Endothelial cell of umbilical vein (primary cell): ENCODE measurements at regions not wholly inside any gene's neighbourhood (a gene's known extent, or its start where the extent isn't known, plus 50 kb on each side); places are given as distances from the start of the nearest gene placed in this dataset.

Source experiments
- BruUV-seq: library from RNA; stranded (reverse); fragments of 400-500 nt; replicated peaks from 2 replicates; lab custom pipeline; 2021; lab: Mats Ljungman, UMichigan
- CTCF ChIA-PET: fragments of 300-600, 350-600 bp; sonication (Branson Sonifier 250); formaldehyde crosslinking; loops from one replicate; lab custom pipeline; 2021; ENCODE audit warnings: antibody characterized with exemption, inconsistent platforms; lab: Charles Lee
- POLR2A ChIA-PET: fragments of 300-600, 350-600 bp; sonication (Branson Sonifier 250); formaldehyde crosslinking; loops from one replicate; lab custom pipeline; 2021; ENCODE audit warnings: antibody characterized with exemption, inconsistent platforms; lab: Charles Lee
- DNase-seq: peaks from one replicate; pipeline ENCODE4 v3.0.0-alpha.2; 2011; ENCODE audit warnings: low read depth, low spot score
- FAIRE-seq: peaks from 2 replicates; lab custom pipeline; 2011; peaks lifted over from hg19 to GRCh38; lab: Jason Lieb, UNC
- H2AFZ ChIP-seq: 2 replicates; pipeline ENCODE4 v1.6.0; 2012; ENCODE audit warnings: low read depth, low read length, control low read depth, inconsistent platforms
- H3K27ac ChIP-seq: 2 replicates; pipeline ENCODE4 v1.5.1; 2011; ENCODE audit warnings: low read depth, mild to moderate bottlenecking, control low read depth, low read length, moderate library complexity; ENCODE audit not compliant: insufficient read depth
- H3K27me3 ChIP-seq, 2 experiments: 2 replicates each; pipeline versions ENCODE4 v1.6.0 to v1.6.1; 2011; ENCODE audit warnings: low read length in 2 of 2, mixed read lengths in 1 of 2; ENCODE audit not compliant: control insufficient read depth in 2 of 2, insufficient read depth in 2 of 2
- H3K36me3 ChIP-seq, 2 experiments: 2 replicates in 1 of 2; 3 replicates in 1 of 2; pipeline ENCODE4 v1.5.1; 2011; ENCODE audit warnings: low read length in 2 of 2, mild to moderate bottlenecking in 1 of 2, moderate library complexity in 1 of 2; ENCODE audit not compliant: control insufficient read depth in 2 of 2, insufficient read depth in 2 of 2; ENCODE audit errors: extremely low read depth in 1 of 2
- H3K4me1 ChIP-seq: 3 replicates; pipeline ENCODE4 v1.5.1; 2011; ENCODE audit warnings: mild to moderate bottlenecking, low read length; ENCODE audit not compliant: control insufficient read depth, insufficient read depth; ENCODE audit errors: extremely low read depth
- H3K4me2 ChIP-seq: 2 replicates; pipeline ENCODE4 v1.6.1; 2011; ENCODE audit warnings: low read length, control low read depth, mixed read lengths; ENCODE audit not compliant: insufficient read depth
- H3K4me3 ChIP-seq, 3 experiments: fragments of 200-600 bp in 1 of 3; sonication (generic), shearing (Covaris generic) in 1 of 3; replicated peaks in 1 of 3; 2 replicates each; pipeline ENCODE4 v1.5.1; 2011 to 2016; ENCODE audit warnings: control low read depth in 3 of 3, low read length in 3 of 3, mild to moderate bottlenecking in 2 of 3, inconsistent platforms in 1 of 3, low read depth in 1 of 3, moderate library complexity in 1 of 3; ENCODE audit not compliant: insufficient read depth in 1 of 3
- H3K79me2 ChIP-seq: 2 replicates; pipeline ENCODE4 v1.6.0; 2012; ENCODE audit warnings: low read length, inconsistent platforms; ENCODE audit not compliant: control insufficient read depth, insufficient read depth
- H3K9ac ChIP-seq: replicated peaks from 2 replicates; pipeline ENCODE3; 2011; ENCODE audit warnings: low read length, control low read depth; ENCODE audit not compliant: insufficient read depth; ENCODE audit errors: extremely low read depth
- H3K9me1 ChIP-seq: replicated peaks from 3 replicates; pipeline ENCODE4 v1.6.0; 2011; ENCODE audit warnings: mild to moderate bottlenecking, low read length; ENCODE audit not compliant: control insufficient read depth, insufficient read depth; ENCODE audit errors: extremely low read depth
- H3K9me3 ChIP-seq: replicated peaks from 2 replicates; pipeline ENCODE4 v1.5.1; 2012; ENCODE audit warnings: low read length, inconsistent platforms; ENCODE audit not compliant: control insufficient read depth, insufficient read depth
- H4K20me1 ChIP-seq: replicated peaks from 2 replicates; pipeline ENCODE3; 2011; ENCODE audit warnings: mild to moderate bottlenecking, low read length; ENCODE audit not compliant: control insufficient read depth, insufficient read depth; ENCODE audit errors: extremely low read depth
- CTCF ChIP-seq, 2 donors: IDR thresholded peaks; 1 replicate in 1 of 2; 2 replicates in 1 of 2; pipeline ENCODE4 v1.5.1; 2011; ENCODE audit warnings: low read length in 2 of 2, mild to moderate bottlenecking in 2 of 2, moderate library complexity in 2 of 2, control low read depth in 1 of 2, inconsistent platforms in 1 of 2, low read depth in 1 of 2; ENCODE audit not compliant: insufficient read depth in 1 of 2; ENCODE audit errors: extremely low read depth in 1 of 2
- FOS ChIP-seq: IDR thresholded peaks from 2 replicates; pipeline ENCODE4 v1.6.1; 2011; ENCODE audit warnings: mild to moderate bottlenecking, low read length, moderate library complexity, borderline replicate concordance; ENCODE audit not compliant: insufficient read depth
- GATA2 ChIP-seq: IDR thresholded peaks from 2 replicates; pipeline ENCODE4 v1.7.0; 2011; ENCODE audit warnings: low read depth, mild to moderate bottlenecking, moderate library complexity, mixed read lengths, low read length; ENCODE audit not compliant: insufficient read length, insufficient read depth
- MAX ChIP-seq: IDR thresholded peaks from 2 replicates; pipeline ENCODE4 v1.6.1; 2011; ENCODE audit not compliant: insufficient read depth, insufficient read length
- MYC ChIP-seq: IDR thresholded peaks from one replicate; pipeline ENCODE4 v1.6.1; 2011; ENCODE audit warnings: mild to moderate bottlenecking, low read depth, low read length
- POLR2AphosphoS5 ChIP-seq: IDR thresholded peaks from 2 replicates; pipeline ENCODE4 v1.6.1; 2012; ENCODE audit warnings: low read depth, mild to moderate bottlenecking, control low read depth, low read length, moderate library complexity; ENCODE audit not compliant: insufficient read depth
- dilution Hi-C: fragments of 300-500 bp; cut with MboI; formaldehyde crosslinking; loops from one replicate; pipeline ENCODE4 v1.15.0; 2019; ENCODE audit warnings: low sequenced_read_pairs; ENCODE audit not compliant: extremely low pct_ligation_motif_present
- intact Hi-C: fragments of 100-400 bp; cut with micrococcal nuclease; formaldehyde crosslinking; loops from one replicate; pipeline ENCODE4 v1.10.0; 2022

- peak; percentile 42 for FAIRE-seq
- dilution Hi-C loops, result no loop called here
- BruUV-seq, result no TSS peak
- TF ChIP-seq CTCF (IDR thresholded peaks at IDR 0.05; ENCODE audit: extremely low read depth in 1 of 2, insufficient read depth in 1 of 2, low read depth in 1 of 2, low read length in 2 of 2) (no peak), MAX (no peak), FOS (peak; percentile 41), MYC (no peak), GATA2 (peak; percentile 88), POLR2AphosphoS5 (no peak)
- Histone ChIP-seq H3K36me3 (no peaks in the 10 kb centered on the region), H3K79me2 (no peaks in the 10 kb centered on the region), H3K4me2 (no peak overlapping the region), H3K9me1 (no peaks in the 10 kb centered on the region), H2AFZ (peak overlapping the region; percentile 6), H3K27me3 (no peaks in the 10 kb centered on the region), H3K27ac (no peak overlapping the region), H3K9ac (no peak overlapping the region), H4K20me1 (no peaks in the 10 kb centered on the region), H3K4me1 (peaks cover 23% of the 10 kb centered on the region), H3K9me3 (no peaks in the 10 kb centered on the region), H3K4me3 (no peak overlapping the region)
- peak; percentile 61 for DNase-seq
- intact Hi-C loops, result no loop called here
- POLR2A ChIA-PET, result no interaction called here
- CTCF ChIA-PET, result no interaction called here
These were observed 158.7 kb upstream of the APCDD1 start for GRCh38 chr18:10295751-10296150.
